ENCODE measurements at regions not wholly inside any gene's neighbourhood (a gene's known extent, or its start where the extent isn't known, plus 50 kb on each side); places are given as distances from the start of the nearest gene placed in this dataset.

- no peaks in the 10 kb centered on the region for H3K27me3 Mint-ChIP-seq (ENCODE audit: unreplicated experiment)
- H3K4me1 Mint-ChIP-seq (ENCODE audit: unreplicated experiment): no peaks in the 10 kb centered on the region
- H3K36me3 Mint-ChIP-seq (ENCODE audit: low read depth, unreplicated experiment): peaks cover 7% of the 10 kb centered on the region
- H3K27ac Mint-ChIP-seq (ENCODE audit: unreplicated experiment): no peak overlapping the region
- peaks cover 4% of the 10 kb centered on the region for H3K9me3 Mint-ChIP-seq (ENCODE audit: unreplicated experiment)
- no peak for DNase-seq (ENCODE audit: low spot score)
- H3K4me3 Mint-ChIP-seq (ENCODE audit: unreplicated experiment): no peak overlapping the region
- no peak for TF ChIP-seq CTCF (IDR thresholded peaks at IDR 0.05; ENCODE audit: unreplicated experiment)
These were observed 312.5 kb upstream of the MEX3C start for GRCh38 chr18:51510020-51510419.

GRCh38 chr18:51513517-51513916, 316.0 kb upstream of the MEX3C start:
- Mint-ChIP-seq H3K9me3 (ENCODE audit: unreplicated experiment) (peaks cover 4% of the 10 kb centered on the region), H3K4me1 (ENCODE audit: unreplicated experiment) (no peaks in the 10 kb centered on the region), H3K4me3 (ENCODE audit: unreplicated experiment) (no peak overlapping the region), H3K27ac (ENCODE audit: unreplicated experiment) (no peak overlapping the region), H3K27me3 (ENCODE audit: unreplicated experiment) (no peaks in the 10 kb centered on the region), H3K36me3 (ENCODE audit: low read depth, unreplicated experiment) (peaks cover 4% of the 10 kb centered on the region)
- no peak for TF ChIP-seq CTCF (IDR thresholded peaks at IDR 0.05; ENCODE audit: unreplicated experiment)
- no peak for DNase-seq (ENCODE audit: low spot score)

GRCh38 chr18:51514128-51514527, 316.6 kb upstream of the MEX3C start:
- H3K9me3 Mint-ChIP-seq (ENCODE audit: unreplicated experiment): peaks cover 1% of the 10 kb centered on the region
- H3K27me3 Mint-ChIP-seq (ENCODE audit: unreplicated experiment): no peaks in the 10 kb centered on the region
- no peak overlapping the region for H3K4me3 Mint-ChIP-seq (ENCODE audit: unreplicated experiment)
- H3K36me3 Mint-ChIP-seq (ENCODE audit: low read depth, unreplicated experiment): peaks cover 1% of the 10 kb centered on the region
- no peak overlapping the region for H3K27ac Mint-ChIP-seq (ENCODE audit: unreplicated experiment)
- no peak for TF ChIP-seq CTCF (IDR thresholded peaks at IDR 0.05; ENCODE audit: unreplicated experiment)
- DNase-seq (ENCODE audit: low spot score): no peak
- H3K4me1 Mint-ChIP-seq (ENCODE audit: unreplicated experiment): no peaks in the 10 kb centered on the region

GRCh38 chr18:51516478-51517038, 319.1 kb upstream of the MEX3C start:
- Mint-ChIP-seq H3K27ac (ENCODE audit: unreplicated experiment) (no peak overlapping the region), H3K9me3 (ENCODE audit: unreplicated experiment) (no peaks in the 10 kb centered on the region), H3K36me3 (ENCODE audit: low read depth, unreplicated experiment) (no peaks in the 10 kb centered on the region), H3K27me3 (ENCODE audit: unreplicated experiment) (no peaks in the 10 kb centered on the region), H3K4me3 (ENCODE audit: unreplicated experiment) (no peak overlapping the region), H3K4me1 (ENCODE audit: unreplicated experiment) (no peaks in the 10 kb centered on the region)
- no peak for DNase-seq (ENCODE audit: low spot score)
- no peak for TF ChIP-seq CTCF (IDR thresholded peaks at IDR 0.05; ENCODE audit: unreplicated experiment)

GRCh38 chr18:51519571-51519970, 322.1 kb upstream of the MEX3C start:
- no peak overlapping the region for H3K27ac Mint-ChIP-seq (ENCODE audit: unreplicated experiment)
- H3K4me3 Mint-ChIP-seq (ENCODE audit: unreplicated experiment): no peak overlapping the region
- TF ChIP-seq CTCF (IDR thresholded peaks at IDR 0.05; ENCODE audit: unreplicated experiment): no peak
- H3K36me3 Mint-ChIP-seq (ENCODE audit: low read depth, unreplicated experiment): no peaks in the 10 kb centered on the region
- DNase-seq (ENCODE audit: low spot score): no peak
- no peaks in the 10 kb centered on the region for H3K4me1 Mint-ChIP-seq (ENCODE audit: unreplicated experiment)
- no peaks in the 10 kb centered on the region for H3K9me3 Mint-ChIP-seq (ENCODE audit: unreplicated experiment)
- no peaks in the 10 kb centered on the region for H3K27me3 Mint-ChIP-seq (ENCODE audit: unreplicated experiment)

Measured in endothelial cell (in vitro differentiated cells).